Skeletal muscle satellite cell (primary cell): ENCODE measurements at regions not wholly inside any gene's neighbourhood (a gene's known extent, or its start where the extent isn't known, plus 50 kb on each side); places are given as distances from the start of the nearest gene placed in this dataset.

Source experiments
- H3K27me3 ChIP-seq: 2 replicates; pipeline ENCODE4 v1.7.0; 2013; ENCODE audit warnings: low read length; ENCODE audit not compliant: control insufficient read depth, insufficient read depth
- H3K36me3 ChIP-seq: 2 replicates; pipeline ENCODE4 v1.7.0; 2013; ENCODE audit warnings: mild to moderate bottlenecking, control low read depth, low read length; ENCODE audit not compliant: insufficient read depth
- H3K4me1 ChIP-seq: 2 replicates; pipeline ENCODE4 v1.7.0; 2013; ENCODE audit warnings: low read length; ENCODE audit not compliant: control insufficient read depth, insufficient read depth
- H3K4me2 ChIP-seq: 2 replicates; pipeline ENCODE4 v1.7.0; 2013; ENCODE audit warnings: mild to moderate bottlenecking, low read length
- H3K4me3 ChIP-seq: 2 replicates; pipeline ENCODE4 v1.7.0; 2013; ENCODE audit warnings: low read length
- H3K9ac ChIP-seq: 2 replicates; pipeline ENCODE4 v1.7.0; 2013; ENCODE audit warnings: mild to moderate bottlenecking, low read depth, low read length, moderate library complexity
- H3K9me3 ChIP-seq: replicated peaks from 2 replicates; pipeline ENCODE4 v1.7.0; 2013; ENCODE audit warnings: mild to moderate bottlenecking, control low read depth, low read length

GRCh38 chr6:119874381-119874780 is 524.8 kb upstream of the MAN1A1 start:
- Histone ChIP-seq H3K4me3 (no peak overlapping the region), H3K9me3 (no peaks in the 10 kb centered on the region), H3K36me3 (no peaks in the 10 kb centered on the region), H3K9ac (no peak overlapping the region), H3K4me2 (no peak overlapping the region), H3K27me3 (no peaks in the 10 kb centered on the region), H3K4me1 (no peaks in the 10 kb centered on the region)

GRCh38 chr6:119873107-119873506 is 523.5 kb upstream of the MAN1A1 start:
- no peak overlapping the region for H3K9ac ChIP-seq
- H3K4me2 ChIP-seq: no peak overlapping the region
- H3K27me3 ChIP-seq: no peaks in the 10 kb centered on the region
- H3K4me3 ChIP-seq: no peak overlapping the region
- no peaks in the 10 kb centered on the region for H3K9me3 ChIP-seq
- no peaks in the 10 kb centered on the region for H3K4me1 ChIP-seq
- no peaks in the 10 kb centered on the region for H3K36me3 ChIP-seq

- no peaks in the 10 kb centered on the region for H3K36me3 ChIP-seq
- no peak overlapping the region for H3K9ac ChIP-seq
- no peak overlapping the region for H3K4me3 ChIP-seq
- H3K27me3 ChIP-seq: no peaks in the 10 kb centered on the region
- no peak overlapping the region for H3K4me2 ChIP-seq
- no peaks in the 10 kb centered on the region for H3K9me3 ChIP-seq
- no peaks in the 10 kb centered on the region for H3K4me1 ChIP-seq
Observed at GRCh38 chr6:119871520-119871919, 522.0 kb upstream of the MAN1A1 start.

GRCh38 chr6:119865466-119866350 is 516.1 kb upstream of the MAN1A1 start:
- Histone ChIP-seq H3K4me1 (no peaks in the 10 kb centered on the region), H3K4me2 (no peak overlapping the region), H3K27me3 (no peaks in the 10 kb centered on the region), H3K36me3 (no peaks in the 10 kb centered on the region), H3K9ac (no peak overlapping the region), H3K9me3 (no peaks in the 10 kb centered on the region), H3K4me3 (no peak overlapping the region)

GRCh38 chr6:119862719-119863118 is 513.2 kb upstream of the MAN1A1 start:
- no peaks in the 10 kb centered on the region for H3K27me3 ChIP-seq
- H3K9me3 ChIP-seq: no peaks in the 10 kb centered on the region
- H3K4me2 ChIP-seq: no peak overlapping the region
- H3K36me3 ChIP-seq: no peaks in the 10 kb centered on the region
- H3K4me1 ChIP-seq: peaks cover 9% of the 10 kb centered on the region
- H3K4me3 ChIP-seq: no peak overlapping the region
- no peak overlapping the region for H3K9ac ChIP-seq

GRCh38 chr6:119858901-119859300 is 509.3 kb upstream of the MAN1A1 start:
- Histone ChIP-seq H3K36me3 (no peaks in the 10 kb centered on the region), H3K4me2 (peak overlapping the region; percentile 50), H3K9ac (no peak overlapping the region), H3K27me3 (no peaks in the 10 kb centered on the region), H3K4me1 (peaks cover 11% of the 10 kb centered on the region), H3K4me3 (no peak overlapping the region), H3K9me3 (no peaks in the 10 kb centered on the region)

- H3K9ac ChIP-seq: no peak overlapping the region
- no peaks in the 10 kb centered on the region for H3K9me3 ChIP-seq
- H3K36me3 ChIP-seq: no peaks in the 10 kb centered on the region
- peak overlapping the region; percentile 42 for H3K4me2 ChIP-seq
- no peak overlapping the region for H3K4me3 ChIP-seq
- H3K27me3 ChIP-seq: no peaks in the 10 kb centered on the region
- H3K4me1 ChIP-seq: peaks cover 14% of the 10 kb centered on the region
Observed at GRCh38 chr6:119856136-119856535, 506.6 kb upstream of the MAN1A1 start.

GRCh38 chr6:119848696-119849095 is 499.1 kb upstream of the MAN1A1 start:
- no peak overlapping the region for H3K9ac ChIP-seq
- no peaks in the 10 kb centered on the region for H3K36me3 ChIP-seq
- no peak overlapping the region for H3K4me3 ChIP-seq
- H3K4me2 ChIP-seq: no peak overlapping the region
- peaks cover 2% of the 10 kb centered on the region for H3K4me1 ChIP-seq
- no peaks in the 10 kb centered on the region for H3K27me3 ChIP-seq
- H3K9me3 ChIP-seq: no peaks in the 10 kb centered on the region

GRCh38 chr6:119845161-119845560 is 495.6 kb upstream of the MAN1A1 start:
- Histone ChIP-seq H3K36me3 (no peaks in the 10 kb centered on the region), H3K4me2 (no peak overlapping the region), H3K9ac (no peak overlapping the region), H3K9me3 (no peaks in the 10 kb centered on the region), H3K27me3 (no peaks in the 10 kb centered on the region), H3K4me3 (no peak overlapping the region), H3K4me1 (no peaks in the 10 kb centered on the region)

GRCh38 chr6:119844387-119844786 is 494.8 kb upstream of the MAN1A1 start:
- no peak overlapping the region for H3K4me2 ChIP-seq
- no peaks in the 10 kb centered on the region for H3K27me3 ChIP-seq
- H3K9ac ChIP-seq: no peak overlapping the region
- no peaks in the 10 kb centered on the region for H3K9me3 ChIP-seq
- H3K4me3 ChIP-seq: no peak overlapping the region
- no peaks in the 10 kb centered on the region for H3K36me3 ChIP-seq
- no peaks in the 10 kb centered on the region for H3K4me1 ChIP-seq

- Histone ChIP-seq H3K27me3 (no peaks in the 10 kb centered on the region), H3K9ac (no peak overlapping the region), H3K4me1 (no peaks in the 10 kb centered on the region), H3K36me3 (no peaks in the 10 kb centered on the region), H3K4me3 (no peak overlapping the region), H3K4me2 (no peak overlapping the region), H3K9me3 (no peaks in the 10 kb centered on the region)
Observed at GRCh38 chr6:119842191-119842590, 492.6 kb upstream of the MAN1A1 start.

- no peak overlapping the region for H3K9ac ChIP-seq
- H3K4me3 ChIP-seq: no peak overlapping the region
- no peaks in the 10 kb centered on the region for H3K27me3 ChIP-seq
- no peak overlapping the region for H3K4me2 ChIP-seq
- no peaks in the 10 kb centered on the region for H3K36me3 ChIP-seq
- H3K4me1 ChIP-seq: no peaks in the 10 kb centered on the region
- no peaks in the 10 kb centered on the region for H3K9me3 ChIP-seq
Observed at GRCh38 chr6:119838043-119838442, 488.5 kb upstream of the MAN1A1 start.
